Lower lobe of right lung (tissue), 2 donors: ENCODE measurements at regions not wholly inside any gene's neighbourhood (a gene's known extent, or its start where the extent isn't known, plus 50 kb on each side); places are given as distances from the start of the nearest gene placed in this dataset.
"Not testable (repeated sequence)": the region's sequence is repeated elsewhere in the genome, so short reads cannot be mapped to it uniquely, and the experiment has no call there.

Experiments used
- ATAC-seq, 2 donors: fragments of 200-7000 bp; cut with Tn5 transposase; one replicate each; pipeline ENCODE4 v1.9.1; 2020 to 2022; ENCODE audit warnings: mild to moderate bottlenecking in 2 of 2, moderate library complexity in 2 of 2
- DNase-seq: peaks from one replicate; pipeline ENCODE4 v3.0.0-alpha.2; 2020
- H3K27ac ChIP-seq: fragments of 200-600 bp; one replicate; pipeline ENCODE4 v1.8.0; 2022
- H3K27me3 ChIP-seq: fragments of 200-600 bp; one replicate; pipeline ENCODE4 v1.8.0; 2022; ENCODE audit warnings: low read depth
- H3K36me3 ChIP-seq: fragments of 200-600 bp; one replicate; pipeline ENCODE4 v1.8.0; 2022; ENCODE audit warnings: mild to moderate bottlenecking
- H3K4me1 ChIP-seq: fragments of 200-600 bp; one replicate; pipeline ENCODE4 v1.8.0; 2022
- H3K4me3 ChIP-seq: fragments of 200-600 bp; one replicate; pipeline ENCODE4 v1.8.0; 2022; ENCODE audit warnings: mild to moderate bottlenecking
- H3K9me3 ChIP-seq: fragments of 200-600 bp; one replicate; pipeline ENCODE4 v1.8.0; 2022
- intact Hi-C: fragments of 100-400 bp; cut with DNase I; formaldehyde crosslinking; loops from one replicate; pipeline ENCODE4 v1.11.0; 2022
- TF ChIP-seq, protein P1 (sequence below): fragments of 200-600 bp; IDR thresholded peaks from one replicate; pipeline ENCODE4 v1.8.0; 2022; ENCODE audit warnings: antibody characterized with exemption, mild to moderate bottlenecking
- donor health status: DM: no; HTN: yes; CAD: no; lungs with severe emphysema.

DNA sequence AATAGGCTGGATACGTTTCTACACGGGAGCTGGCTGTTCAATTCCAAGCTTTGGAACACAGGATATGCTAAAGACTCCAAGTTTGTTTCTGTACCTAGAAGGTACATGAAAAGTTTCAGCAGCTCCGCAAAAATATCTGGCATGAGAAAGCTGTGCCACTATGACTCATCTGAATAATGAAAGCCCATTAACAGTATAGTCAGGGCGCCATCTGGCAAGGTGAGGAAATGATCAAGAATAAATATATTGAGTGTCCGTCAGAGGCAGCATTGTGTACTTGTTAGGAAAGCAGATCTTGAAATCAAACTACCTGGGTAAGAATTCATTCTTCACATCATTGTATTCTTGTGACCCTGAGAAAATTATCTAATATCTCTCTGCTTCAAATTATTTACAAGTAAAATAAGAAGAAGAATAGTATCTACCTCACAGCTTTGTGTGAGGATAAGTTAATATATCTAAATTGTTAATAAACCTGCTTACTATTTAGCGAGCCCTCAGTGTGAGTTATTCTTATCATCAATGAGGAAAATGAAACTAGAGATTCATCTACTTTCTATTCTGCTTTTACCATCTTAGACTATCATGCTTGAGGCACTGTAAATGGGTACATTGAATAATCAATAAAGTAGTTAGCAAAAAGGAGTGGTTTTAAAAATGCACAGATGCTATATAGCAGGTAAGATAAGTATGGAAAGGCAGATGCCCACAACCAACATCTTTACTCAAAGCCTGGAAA, 53.5 kb downstream of the FSCB start:
- no peaks in the 10 kb centered on the region for H3K9me3 ChIP-seq
- H3K27me3 ChIP-seq = no peaks in the 10 kb centered on the region
- DNase-seq (no peak), ATAC-seq (no peak)
- no peak overlapping the region for H3K4me3 ChIP-seq
- H3K4me1 ChIP-seq = no peaks in the 10 kb centered on the region
- intact Hi-C loops = no loop called here
- no peaks in the 10 kb centered on the region for H3K36me3 ChIP-seq
- no peak overlapping the region for H3K27ac ChIP-seq
- TF ChIP-seq, protein P1, sequence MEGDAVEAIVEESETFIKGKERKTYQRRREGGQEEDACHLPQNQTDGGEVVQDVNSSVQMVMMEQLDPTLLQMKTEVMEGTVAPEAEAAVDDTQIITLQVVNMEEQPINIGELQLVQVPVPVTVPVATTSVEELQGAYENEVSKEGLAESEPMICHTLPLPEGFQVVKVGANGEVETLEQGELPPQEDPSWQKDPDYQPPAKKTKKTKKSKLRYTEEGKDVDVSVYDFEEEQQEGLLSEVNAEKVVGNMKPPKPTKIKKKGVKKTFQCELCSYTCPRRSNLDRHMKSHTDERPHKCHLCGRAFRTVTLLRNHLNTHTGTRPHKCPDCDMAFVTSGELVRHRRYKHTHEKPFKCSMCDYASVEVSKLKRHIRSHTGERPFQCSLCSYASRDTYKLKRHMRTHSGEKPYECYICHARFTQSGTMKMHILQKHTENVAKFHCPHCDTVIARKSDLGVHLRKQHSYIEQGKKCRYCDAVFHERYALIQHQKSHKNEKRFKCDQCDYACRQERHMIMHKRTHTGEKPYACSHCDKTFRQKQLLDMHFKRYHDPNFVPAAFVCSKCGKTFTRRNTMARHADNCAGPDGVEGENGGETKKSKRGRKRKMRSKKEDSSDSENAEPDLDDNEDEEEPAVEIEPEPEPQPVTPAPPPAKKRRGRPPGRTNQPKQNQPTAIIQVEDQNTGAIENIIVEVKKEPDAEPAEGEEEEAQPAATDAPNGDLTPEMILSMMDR = no peak

DNA sequence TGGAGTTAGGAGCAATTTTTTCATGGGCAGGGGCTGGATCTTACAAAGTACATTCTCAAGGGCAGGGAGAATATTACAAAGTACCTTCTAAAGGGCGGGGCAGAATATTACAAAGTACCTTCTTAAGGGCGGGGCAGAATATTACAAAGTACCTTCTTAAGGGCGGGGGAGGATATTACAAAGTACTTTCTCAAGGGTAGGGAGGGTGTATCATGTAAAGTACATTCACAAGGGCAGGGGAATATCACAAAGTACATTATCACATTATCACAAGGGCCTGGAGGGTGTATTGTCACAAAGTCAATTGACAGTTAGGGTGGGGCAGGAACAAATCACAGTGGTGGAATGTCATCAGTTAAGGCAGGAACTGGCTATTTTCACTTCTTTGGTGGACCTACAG, 56.9 kb downstream of the FSCB start:
- H3K36me3 ChIP-seq, DNase-seq, H3K27ac ChIP-seq, intact Hi-C loops, H3K27me3 ChIP-seq, ATAC-seq, H3K4me1 ChIP-seq, H3K4me3 ChIP-seq, H3K9me3 ChIP-seq: not testable (repeated sequence)

DNA sequence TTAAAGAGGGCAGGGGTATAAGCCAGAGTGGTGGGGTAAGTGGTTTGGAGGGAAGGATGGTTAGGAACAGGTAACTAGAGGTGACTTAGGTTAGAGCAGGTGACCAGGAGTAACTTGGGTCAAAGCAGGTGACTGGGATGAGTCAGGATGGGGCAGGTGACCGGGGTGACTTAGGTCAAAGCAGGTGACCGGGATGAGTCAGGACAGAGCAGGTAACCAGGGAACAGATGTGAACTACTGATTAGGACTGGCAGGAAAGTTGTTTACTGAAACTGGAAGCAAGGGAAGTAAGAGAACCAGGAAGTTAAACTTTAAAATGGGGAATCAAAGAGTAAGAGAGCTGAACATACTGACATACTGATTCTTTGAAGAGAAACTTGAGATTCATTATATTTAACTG, 57.4 kb downstream of the FSCB start:
- DNase-seq = no peak
- Histone ChIP-seq H3K36me3 (no peaks in the 10 kb centered on the region), H3K4me3 (no peak overlapping the region), H3K27me3 (no peaks in the 10 kb centered on the region), H3K4me1 (no peaks in the 10 kb centered on the region), H3K9me3 (no peaks in the 10 kb centered on the region), H3K27ac (no peak overlapping the region)
- TF ChIP-seq, protein P1 = no peak
- intact Hi-C loops = no loop called here
- no peak for ATAC-seq

DNA sequence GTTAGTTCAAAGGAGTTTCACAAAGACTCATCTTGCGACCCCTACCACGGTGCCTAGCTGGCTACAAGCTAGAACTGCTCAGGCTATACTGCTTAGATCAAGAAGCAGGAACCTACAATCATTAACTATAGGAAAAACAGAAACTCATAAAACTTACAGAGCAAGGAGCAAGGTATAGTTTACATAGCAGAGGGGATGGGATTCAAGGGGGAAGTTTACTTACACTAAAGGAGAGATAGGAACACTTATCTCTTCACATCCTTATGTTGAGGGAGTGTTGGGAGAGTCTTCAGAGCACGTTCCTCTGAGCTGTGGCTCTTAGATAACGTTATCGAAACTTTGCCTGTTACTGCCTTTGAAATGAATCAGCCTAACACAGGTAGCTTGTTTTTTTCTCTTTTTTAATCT, 58.1 kb downstream of the FSCB start:
- ATAC-seq = no peak
- H3K4me1 ChIP-seq = no peaks in the 10 kb centered on the region
- no peak for DNase-seq
- TF ChIP-seq, protein P1 = no peak
- no peaks in the 10 kb centered on the region for H3K27me3 ChIP-seq
- no peaks in the 10 kb centered on the region for H3K9me3 ChIP-seq
- no peak overlapping the region for H3K27ac ChIP-seq
- intact Hi-C loops = no loop called here
- no peaks in the 10 kb centered on the region for H3K36me3 ChIP-seq
- no peak overlapping the region for H3K4me3 ChIP-seq

DNA sequence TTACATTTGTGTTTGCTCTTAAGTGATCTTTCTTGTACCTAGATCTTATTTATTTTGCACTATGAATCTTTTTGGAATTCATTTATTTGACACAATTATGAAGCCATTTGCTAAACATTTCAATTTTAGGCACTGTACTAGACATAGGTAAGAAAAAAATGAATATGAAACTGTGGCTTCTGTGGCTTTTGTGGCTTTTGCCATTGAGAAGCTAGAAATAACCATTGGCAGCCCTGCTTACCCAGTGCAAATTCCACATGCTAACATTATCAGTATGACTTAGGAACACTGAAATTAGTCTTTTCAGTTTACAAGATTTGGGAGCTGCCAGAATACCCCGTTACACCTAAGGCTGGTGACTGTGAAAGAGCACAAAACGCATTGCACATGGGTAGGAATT, 60.1 kb downstream of the FSCB start:
- TF ChIP-seq, protein P1 = no peak
- Histone ChIP-seq H3K36me3 (no peaks in the 10 kb centered on the region), H3K4me3 (no peak overlapping the region), H3K27me3 (no peaks in the 10 kb centered on the region), H3K27ac (no peak overlapping the region), H3K9me3 (no peaks in the 10 kb centered on the region), H3K4me1 (no peaks in the 10 kb centered on the region)
- no peak for DNase-seq
- ATAC-seq = no peak
- intact Hi-C loops = no loop called here

DNA sequence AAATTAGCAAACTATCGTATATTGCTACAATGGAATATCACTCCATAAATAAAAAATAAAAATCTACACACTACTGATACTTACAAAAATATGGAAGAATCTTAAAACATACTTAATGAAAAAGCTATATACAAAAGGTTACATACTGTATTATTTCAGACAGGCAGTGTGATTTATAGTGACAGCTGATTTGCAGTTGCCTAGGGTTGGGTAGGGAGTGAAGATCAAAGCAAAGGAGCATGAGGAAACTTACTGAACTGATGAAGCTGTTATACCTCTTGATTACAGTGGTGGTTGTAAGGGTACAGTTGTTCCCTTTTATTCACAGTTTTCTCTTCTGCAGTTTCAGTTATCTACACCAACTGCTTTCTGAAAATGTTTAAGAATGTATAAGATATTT, 62.6 kb downstream of the FSCB start:
- intact Hi-C loops = no loop called here
- TF ChIP-seq, protein P1 = no peak
- DNase-seq = no peak
- Histone ChIP-seq H3K4me3 (no peak overlapping the region), H3K27me3 (no peaks in the 10 kb centered on the region), H3K9me3 (no peaks in the 10 kb centered on the region), H3K36me3 (no peaks in the 10 kb centered on the region), H3K27ac (no peak overlapping the region), H3K4me1 (no peaks in the 10 kb centered on the region)
- ATAC-seq = no peak
